Endothelial cell (in vitro differentiated cells): ENCODE measurements at regions not wholly inside any gene's neighbourhood (a gene's known extent, or its start where the extent isn't known, plus 50 kb on each side); places are given as distances from the start of the nearest gene placed in this dataset.

Source experiments
- DNase-seq: peaks from one replicate; pipeline ENCODE4 v3.0.0; 2021; ENCODE audit warnings: low spot score
- H3K27ac Mint-ChIP-seq: one replicate; pipeline ENCODE4 v1.8.0; 2021; ENCODE audit warnings: mixed read lengths, inconsistent platforms; ENCODE audit not compliant: unreplicated experiment
- H3K27me3 Mint-ChIP-seq: one replicate; pipeline ENCODE4 v1.8.0; 2021; ENCODE audit warnings: mild to moderate bottlenecking, moderate library complexity, mixed read lengths, inconsistent platforms; ENCODE audit not compliant: unreplicated experiment
- H3K36me3 Mint-ChIP-seq: one replicate; pipeline ENCODE4 v1.8.0; 2021; ENCODE audit warnings: mild to moderate bottlenecking, low read depth, mixed read lengths, inconsistent platforms; ENCODE audit not compliant: unreplicated experiment
- H3K4me1 Mint-ChIP-seq: one replicate; pipeline ENCODE4 v1.8.0; 2021; ENCODE audit warnings: mild to moderate bottlenecking, mixed read lengths, inconsistent platforms; ENCODE audit not compliant: unreplicated experiment
- H3K4me3 Mint-ChIP-seq: one replicate; pipeline ENCODE4 v1.8.0; 2021; ENCODE audit warnings: mild to moderate bottlenecking, mixed read lengths, inconsistent platforms; ENCODE audit not compliant: unreplicated experiment
- H3K9me3 Mint-ChIP-seq: one replicate; pipeline ENCODE4 v1.8.0; 2021; ENCODE audit warnings: mixed read lengths, inconsistent platforms; ENCODE audit not compliant: unreplicated experiment
- TF ChIP-seq, protein P1 (sequence below): fragments of 200-600 bp; sonication (generic); IDR thresholded peaks from one replicate; pipeline ENCODE4 v1.5.0; 2021; ENCODE audit warnings: antibody characterized with exemption; ENCODE audit not compliant: unreplicated experiment

DNA sequence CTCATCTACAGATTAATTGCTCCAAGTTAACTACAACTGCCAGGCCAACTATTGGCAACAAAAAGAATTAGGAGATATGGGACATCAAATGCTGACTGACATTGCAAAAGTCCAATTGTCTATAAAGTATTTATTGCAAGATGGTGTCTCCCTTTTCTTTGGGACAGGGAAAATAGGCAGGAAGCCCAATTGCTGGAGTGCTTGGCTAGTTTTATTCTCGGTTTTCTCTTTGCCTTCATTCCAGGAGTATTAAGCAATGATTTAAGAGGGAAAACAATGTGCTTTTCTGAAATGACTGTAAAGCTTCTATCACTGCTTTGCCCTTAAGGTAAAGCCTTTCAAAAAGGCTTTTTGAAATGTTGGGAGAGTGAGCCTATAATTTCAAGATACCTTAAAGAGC lies 62.8 kb upstream of the DIAPH2 start:
- Mint-ChIP-seq H3K27me3 (no peaks in the 10 kb centered on the region), H3K27ac (no peak overlapping the region), H3K36me3 (no peaks in the 10 kb centered on the region), H3K4me3 (no peak overlapping the region), H3K9me3 (no peaks in the 10 kb centered on the region), H3K4me1 (no peaks in the 10 kb centered on the region)
- no peak for DNase-seq
- TF ChIP-seq, protein P1, sequence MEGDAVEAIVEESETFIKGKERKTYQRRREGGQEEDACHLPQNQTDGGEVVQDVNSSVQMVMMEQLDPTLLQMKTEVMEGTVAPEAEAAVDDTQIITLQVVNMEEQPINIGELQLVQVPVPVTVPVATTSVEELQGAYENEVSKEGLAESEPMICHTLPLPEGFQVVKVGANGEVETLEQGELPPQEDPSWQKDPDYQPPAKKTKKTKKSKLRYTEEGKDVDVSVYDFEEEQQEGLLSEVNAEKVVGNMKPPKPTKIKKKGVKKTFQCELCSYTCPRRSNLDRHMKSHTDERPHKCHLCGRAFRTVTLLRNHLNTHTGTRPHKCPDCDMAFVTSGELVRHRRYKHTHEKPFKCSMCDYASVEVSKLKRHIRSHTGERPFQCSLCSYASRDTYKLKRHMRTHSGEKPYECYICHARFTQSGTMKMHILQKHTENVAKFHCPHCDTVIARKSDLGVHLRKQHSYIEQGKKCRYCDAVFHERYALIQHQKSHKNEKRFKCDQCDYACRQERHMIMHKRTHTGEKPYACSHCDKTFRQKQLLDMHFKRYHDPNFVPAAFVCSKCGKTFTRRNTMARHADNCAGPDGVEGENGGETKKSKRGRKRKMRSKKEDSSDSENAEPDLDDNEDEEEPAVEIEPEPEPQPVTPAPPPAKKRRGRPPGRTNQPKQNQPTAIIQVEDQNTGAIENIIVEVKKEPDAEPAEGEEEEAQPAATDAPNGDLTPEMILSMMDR: no peak
